GM12891 (cell line): ENCODE measurements at regions not wholly inside any gene's neighbourhood (a gene's known extent, or its start where the extent isn't known, plus 50 kb on each side); places are given as distances from the start of the nearest gene placed in this dataset.

Experiments used
- POLR2AphosphoS5 ChIP-seq: IDR thresholded peaks from 2 replicates; pipeline ENCODE4 v1.6.1; 2011; ENCODE audit warnings: low read depth, low read length, control low read depth
- TAF1 ChIP-seq: IDR thresholded peaks from 2 replicates; pipeline ENCODE4 v1.6.1; 2011; ENCODE audit warnings: low read depth, low read length, control low read depth

DNA sequence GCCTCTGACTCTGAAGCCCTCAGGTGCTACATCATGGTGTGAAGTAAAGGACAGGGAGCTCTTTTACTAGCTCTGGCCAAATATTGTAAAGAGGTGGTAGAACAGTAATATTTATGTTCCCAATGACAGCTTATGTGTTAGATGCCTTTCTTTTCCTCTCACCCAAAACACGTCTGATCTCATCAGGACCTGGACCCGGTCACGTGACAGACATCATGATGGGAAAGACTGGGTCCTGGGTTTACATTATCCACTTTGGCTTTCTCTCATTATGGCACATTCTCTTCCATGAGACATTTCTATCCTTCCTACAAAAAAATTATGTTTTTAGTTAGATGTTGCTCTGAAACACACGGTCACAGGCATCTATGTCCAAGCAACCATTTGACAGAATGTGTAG is 548.7 kb upstream of the CDH7 start:
- TF ChIP-seq TAF1 (no peak), POLR2AphosphoS5 (no peak)
